ENCODE measurements at regions not wholly inside any gene's neighbourhood (a gene's known extent, or its start where the extent isn't known, plus 50 kb on each side); places are given as distances from the start of the nearest gene placed in this dataset.
"Not testable (repeated sequence)": the region's sequence is repeated elsewhere in the genome, so short reads cannot be mapped to it uniquely, and the experiment has no call there.

DNA sequence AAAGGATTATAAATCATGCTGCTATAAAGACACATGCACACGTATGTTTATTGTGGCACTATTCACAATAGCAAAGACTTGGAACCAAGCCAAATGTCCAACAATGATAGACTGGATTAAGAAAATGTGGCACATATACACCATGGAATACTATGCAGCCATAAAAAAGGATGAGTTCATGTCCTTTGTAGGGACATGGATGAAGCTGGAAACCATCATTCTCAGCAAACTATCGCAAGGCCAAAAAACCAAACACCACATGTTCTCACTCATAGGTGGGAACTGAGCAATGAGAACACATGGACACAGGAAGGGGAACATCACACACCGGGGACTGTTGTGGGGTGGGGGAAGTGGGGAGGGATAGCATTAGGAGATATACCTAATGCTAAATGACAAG is 127.1 kb upstream of the GRAMD2B start:
- not testable (repeated sequence) for DNase-seq

DNA sequence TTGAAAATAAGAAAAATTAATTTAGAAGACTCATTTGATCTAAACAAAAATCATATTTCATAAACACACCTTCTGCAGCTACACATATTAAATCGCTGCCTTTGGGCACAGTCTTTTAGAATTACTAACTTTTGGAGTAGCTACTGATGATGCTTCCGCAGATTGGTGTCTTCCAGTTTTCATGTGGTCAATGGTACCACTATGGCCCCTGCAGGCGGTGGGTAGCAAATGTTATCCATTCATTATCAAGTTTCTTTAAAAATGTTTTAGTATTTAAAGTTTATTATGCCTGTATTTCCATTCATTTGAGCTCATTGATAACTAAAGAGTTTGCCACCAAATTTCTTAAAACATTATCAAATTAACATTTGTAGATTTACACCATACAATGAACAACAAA is 122.9 kb upstream of the GRAMD2B start:
- DNase-seq, result no peak

GRCh38 chr5:126301056-126301455 is 122.2 kb upstream of the GRAMD2B start:
- no peak for DNase-seq

DNA sequence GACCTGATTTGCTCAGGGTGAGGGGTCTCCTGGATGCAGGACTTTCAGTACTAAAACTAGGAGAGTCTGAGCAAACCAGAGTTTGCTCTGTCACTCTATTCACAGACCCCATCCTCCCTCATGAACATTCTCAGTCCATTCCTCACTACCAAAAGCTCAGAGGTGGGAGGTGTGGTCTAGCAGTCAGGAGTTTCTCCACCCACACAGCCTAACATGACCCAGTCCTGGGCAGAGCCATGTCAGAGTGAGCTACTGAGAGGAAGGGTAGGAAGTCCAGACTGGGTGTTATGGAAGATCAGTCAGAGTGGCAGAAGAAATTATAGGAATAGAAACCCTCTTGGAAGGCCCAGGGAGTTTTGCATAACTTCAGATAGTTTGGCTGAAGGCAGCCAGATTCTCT is 113.3 kb upstream of the GRAMD2B start:
- DNase-seq, result no peak

- DNase-seq, result no peak
Observed at GRCh38 chr5:126311766-126312165, 111.4 kb upstream of the GRAMD2B start.

DNA sequence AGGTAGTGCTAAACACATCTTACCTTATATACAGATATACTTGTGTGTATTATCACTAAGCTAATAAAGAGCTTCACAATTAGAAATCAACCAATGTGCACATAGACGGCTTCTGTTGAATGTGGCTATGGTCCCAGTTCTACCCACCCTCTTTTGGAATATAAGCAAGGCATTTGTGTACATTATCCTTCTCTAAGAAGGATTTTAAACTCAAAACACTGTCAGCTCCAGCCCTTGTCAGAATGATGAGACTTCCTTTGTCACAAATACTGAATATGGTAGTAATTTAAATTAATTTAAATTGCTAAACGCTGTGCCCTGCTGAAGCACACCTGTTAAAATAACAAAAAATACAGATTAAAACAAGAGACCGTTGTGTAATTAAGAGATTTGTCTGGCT is 107.9 kb upstream of the GRAMD2B start:
- no peak for DNase-seq

GRCh38 chr5:126332326-126332725 is 90.9 kb upstream of the GRAMD2B start:
- no peak for DNase-seq

GRCh38 chr5:126334760-126335159 is 88.4 kb upstream of the GRAMD2B start:
- peak; percentile 72 for DNase-seq

- peak; percentile 52 for DNase-seq
Observed at GRCh38 chr5:126335886-126336285, 87.3 kb upstream of the GRAMD2B start.

DNA sequence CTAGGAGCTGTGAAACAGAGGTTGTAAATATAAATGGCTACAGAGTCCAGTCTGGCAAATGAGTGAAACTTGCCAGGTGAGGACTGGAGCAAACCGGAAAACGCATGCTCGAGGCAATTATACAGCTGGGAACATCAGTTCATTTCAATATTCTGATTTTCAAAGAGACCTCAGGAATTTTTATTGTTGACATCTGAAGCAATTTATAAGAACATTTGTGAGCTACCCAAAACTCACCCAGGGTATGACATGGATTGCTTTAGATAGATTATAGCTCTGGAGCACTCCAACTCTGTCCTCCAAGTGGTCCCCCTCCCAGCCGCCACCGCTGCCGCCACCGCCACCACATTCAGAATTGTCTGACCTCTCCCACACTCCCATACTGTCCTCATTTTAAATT is 84.6 kb upstream of the GRAMD2B start:
- DNase-seq, result no peak

DNA sequence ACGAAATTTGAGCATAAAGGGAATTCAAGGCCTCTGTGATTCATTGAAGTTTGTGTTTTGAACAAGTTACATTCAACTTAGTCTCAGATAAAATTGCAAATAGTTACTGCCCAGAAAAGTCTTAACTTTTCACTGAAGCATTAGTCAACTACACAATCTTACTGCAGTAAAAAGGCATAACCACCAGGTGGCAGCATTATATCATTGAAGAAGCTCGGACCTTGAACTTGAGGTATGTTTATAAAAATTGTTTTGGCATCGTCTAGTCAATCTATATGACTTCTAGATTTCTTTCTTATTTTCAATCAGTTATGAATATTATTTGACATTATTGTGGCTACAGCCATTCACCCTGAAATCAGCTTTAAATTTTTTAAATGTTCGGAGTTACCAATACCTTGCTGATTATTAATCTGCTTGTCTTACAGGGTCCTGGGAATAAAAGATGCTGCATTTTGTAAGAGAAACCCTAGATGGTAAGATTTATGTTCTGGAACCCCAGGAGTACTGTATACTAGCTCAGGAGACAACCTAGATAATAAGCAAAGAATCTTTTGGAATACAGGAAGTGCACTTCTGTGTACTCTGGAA is 83.9 kb upstream of the GRAMD2B start:
- DNase-seq, result peak; percentile 75

GRCh38 chr5:126341906-126342630 is 81.1 kb upstream of the GRAMD2B start:
- no peak for DNase-seq

DNA sequence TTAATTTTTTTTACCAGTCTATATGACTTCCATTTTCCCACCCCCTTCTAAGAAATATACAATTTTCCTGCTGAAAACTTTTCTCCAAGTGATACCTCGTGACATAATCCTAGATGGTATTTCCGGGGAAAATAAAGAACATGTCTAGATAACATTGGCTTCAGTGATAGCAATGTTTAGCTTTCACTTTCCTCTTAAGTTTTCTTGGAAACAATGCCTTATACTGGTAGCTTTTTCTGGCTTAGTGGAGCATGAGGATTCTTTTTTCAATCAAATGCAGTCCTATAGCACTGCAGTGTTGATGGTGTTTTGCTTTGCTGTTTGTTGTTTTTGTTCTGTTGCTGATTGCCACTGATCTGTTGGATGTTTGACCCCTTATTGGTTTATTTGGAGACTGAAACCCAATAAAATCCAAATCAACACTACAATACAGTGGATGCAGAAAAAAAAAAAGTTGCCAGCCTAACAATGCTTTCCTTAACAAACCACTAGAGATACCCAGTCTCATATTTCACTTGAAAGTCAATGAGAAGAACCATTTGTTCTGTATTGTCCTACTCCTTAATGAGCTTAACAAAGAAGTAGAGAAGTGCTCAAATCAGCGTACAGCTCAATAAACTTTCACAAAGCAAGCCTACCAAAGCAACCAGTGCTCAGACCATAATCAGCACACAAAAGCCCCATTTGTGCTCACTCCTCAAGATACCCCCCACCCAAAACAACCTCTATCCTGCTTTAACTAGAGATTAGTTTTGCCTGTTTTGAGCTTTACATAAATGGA is 74.2 kb upstream of the GRAMD2B start:
- no peak for DNase-seq

- DNase-seq, result no peak
Observed at GRCh38 chr5:126351153-126351552, 72.1 kb upstream of the GRAMD2B start.

DNA sequence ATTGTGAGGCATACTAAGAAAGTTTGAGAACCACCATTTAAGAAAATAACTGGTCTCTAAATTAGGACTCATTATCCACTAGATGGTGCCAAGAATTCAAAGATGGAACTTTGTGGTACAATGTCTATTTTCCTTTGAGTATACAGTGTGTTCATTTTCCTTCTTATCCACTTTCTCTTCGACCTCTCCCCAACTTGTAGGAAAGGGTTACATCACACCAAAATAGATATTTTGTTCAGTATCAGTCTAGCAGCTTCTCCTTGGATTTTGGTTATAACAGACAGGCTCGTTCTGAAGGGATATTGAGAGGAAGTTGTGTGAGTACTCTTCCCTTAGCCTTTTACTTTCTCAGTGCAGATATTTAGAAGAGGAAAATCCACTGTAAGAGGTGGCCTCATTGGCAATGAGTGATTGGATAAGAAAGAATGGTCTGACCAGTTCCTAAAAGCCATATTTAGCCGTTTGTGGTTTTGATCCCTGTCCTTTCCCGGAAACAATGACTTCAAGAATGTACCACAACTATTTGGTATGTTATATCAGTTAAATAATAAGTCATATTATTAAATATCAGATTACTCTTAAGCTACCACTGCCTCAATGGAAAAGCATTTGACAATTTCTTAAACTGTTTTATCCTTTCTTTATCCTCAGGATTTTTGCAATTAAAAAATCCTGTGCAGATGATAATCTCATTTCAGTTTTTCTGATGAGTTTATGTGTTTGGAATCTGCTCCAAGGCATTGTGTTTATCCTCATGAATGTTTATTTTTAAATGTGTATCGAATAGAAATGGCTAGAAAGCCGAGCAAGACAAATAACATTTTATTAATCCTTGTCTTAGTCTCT is 69.0 kb upstream of the GRAMD2B start:
- DNase-seq, result peak; percentile 67

- DNase-seq, result no peak
Observed at GRCh38 chr5:126354858-126355731, 68.1 kb upstream of the GRAMD2B start.

DNA sequence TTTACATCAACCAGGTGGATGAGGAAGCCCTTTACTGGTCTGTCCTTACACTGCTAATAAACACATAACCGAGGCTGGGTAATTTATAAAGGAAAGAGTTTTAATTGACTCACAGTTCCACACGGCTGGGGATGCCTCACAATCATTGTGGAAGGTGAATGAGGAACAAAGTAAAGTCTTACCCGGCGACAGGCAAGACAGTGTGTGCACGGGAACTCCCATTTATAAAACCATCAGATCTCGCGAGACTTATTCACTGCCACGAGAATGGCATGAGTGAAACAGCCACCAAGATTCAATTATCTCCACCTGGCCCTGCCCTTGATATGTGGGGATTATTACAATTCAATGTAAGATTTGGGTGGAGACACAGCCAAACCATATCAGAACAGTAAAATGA is 67.3 kb upstream of the GRAMD2B start:
- no peak for DNase-seq

- DNase-seq, result no peak
Observed at GRCh38 chr5:126357585-126358342, 65.4 kb upstream of the GRAMD2B start.

DNA sequence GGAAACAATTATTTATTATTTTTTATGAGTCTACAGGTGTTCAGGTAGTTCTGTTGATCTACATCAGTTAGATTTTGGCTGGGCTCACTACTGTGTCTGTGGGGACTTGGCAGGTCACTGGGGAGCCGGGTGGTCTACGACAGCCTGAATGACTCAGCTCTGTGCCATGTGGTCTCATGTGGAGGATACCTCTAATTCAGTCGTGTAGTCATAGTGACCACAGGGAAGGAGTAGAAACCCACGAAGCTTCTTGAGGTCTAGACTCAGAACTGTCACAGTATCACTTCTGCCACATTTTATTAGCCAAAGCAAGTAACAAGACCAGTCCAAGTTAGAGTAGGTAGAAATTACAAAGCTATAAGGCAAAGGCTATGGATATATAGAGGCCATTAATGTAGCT is 64.7 kb upstream of the GRAMD2B start:
- no peak for DNase-seq

GRCh38 chr5:126359884-126360283 is 63.3 kb upstream of the GRAMD2B start:
- DNase-seq, result no peak
